C1 segment of cervical spinal cord (tissue), 14 donors: ENCODE measurements at regions not wholly inside any gene's neighbourhood (a gene's known extent, or its start where the extent isn't known, plus 50 kb on each side); places are given as distances from the start of the nearest gene placed in this dataset.
"Not testable (repeated sequence)": the region's sequence is repeated elsewhere in the genome, so short reads cannot be mapped to it uniquely, and the experiment has no call there.

Source experiments
- DNase-seq, 14 donors: peaks; one replicate each; lab custom pipeline; 2025; lab: John Stamatoyannopoulos, UW

GRCh38 chr18:37832010-37832695 lies 266.6 kb upstream of the CELF4 start:
- DNase-seq, result not testable (repeated sequence)

GRCh38 chr18:37812961-37813360 lies 247.4 kb upstream of the CELF4 start:
- no peak for DNase-seq

GRCh38 chr18:37805773-37806404 lies 240.3 kb upstream of the CELF4 start:
- no peak for DNase-seq

GRCh38 chr18:37796823-37797349 lies 231.3 kb upstream of the CELF4 start:
- no peak for DNase-seq

GRCh38 chr18:37787452-37787851 lies 221.9 kb upstream of the CELF4 start:
- DNase-seq, result no peak

- DNase-seq, result peak in 3 of 14 donors; percentile 2 to 71 (median 5)
These were observed 218.2 kb upstream of the CELF4 start for GRCh38 chr18:37783771-37784170.

GRCh38 chr18:37779220-37779619 lies 213.6 kb upstream of the CELF4 start:
- DNase-seq, result no peak

- peak in 13 of 14 donors; percentile 8 to 74 (median 32) for DNase-seq
These were observed 213.0 kb upstream of the CELF4 start for GRCh38 chr18:37778417-37779165.

GRCh38 chr18:37769826-37770225 lies 204.2 kb upstream of the CELF4 start:
- DNase-seq, result no peak

GRCh38 chr18:37764541-37765288 lies 199.1 kb upstream of the CELF4 start:
- DNase-seq, result no peak

GRCh38 chr18:37762076-37762621 lies 196.6 kb upstream of the CELF4 start:
- DNase-seq, result no peak

GRCh38 chr18:37754141-37754540 lies 188.5 kb upstream of the CELF4 start:
- DNase-seq, result no peak

GRCh38 chr18:37742436-37742835 lies 176.8 kb upstream of the CELF4 start:
- no peak for DNase-seq

GRCh38 chr18:37741032-37741623 lies 175.5 kb upstream of the CELF4 start:
- no peak for DNase-seq

- DNase-seq, result no peak
These were observed 168.8 kb upstream of the CELF4 start for GRCh38 chr18:37734406-37734805.

GRCh38 chr18:37729716-37730115 lies 164.1 kb upstream of the CELF4 start:
- DNase-seq, result no peak

GRCh38 chr18:37724206-37724605 lies 158.6 kb upstream of the CELF4 start:
- DNase-seq, result no peak

- DNase-seq, result no peak
These were observed 156.2 kb upstream of the CELF4 start for GRCh38 chr18:37721544-37722522.

GRCh38 chr18:37720663-37721062 lies 155.1 kb upstream of the CELF4 start:
- DNase-seq, result no peak

- DNase-seq, result peak in 2 of 14 donors; percentile 15 to 79
These were observed 152.1 kb upstream of the CELF4 start for GRCh38 chr18:37717656-37718055.
